ENCODE measurements at regions not wholly inside any gene's neighbourhood (a gene's known extent, or its start where the extent isn't known, plus 50 kb on each side); places are given as distances from the start of the nearest gene placed in this dataset.

GRCh38 chr1:29456685-29457435, 220.5 kb downstream of the PTPRU start:
- no peak for DNase-seq

- no peak for DNase-seq
Measured at GRCh38 chr1:29455781-29456180, 219.5 kb downstream of the PTPRU start.

DNA sequence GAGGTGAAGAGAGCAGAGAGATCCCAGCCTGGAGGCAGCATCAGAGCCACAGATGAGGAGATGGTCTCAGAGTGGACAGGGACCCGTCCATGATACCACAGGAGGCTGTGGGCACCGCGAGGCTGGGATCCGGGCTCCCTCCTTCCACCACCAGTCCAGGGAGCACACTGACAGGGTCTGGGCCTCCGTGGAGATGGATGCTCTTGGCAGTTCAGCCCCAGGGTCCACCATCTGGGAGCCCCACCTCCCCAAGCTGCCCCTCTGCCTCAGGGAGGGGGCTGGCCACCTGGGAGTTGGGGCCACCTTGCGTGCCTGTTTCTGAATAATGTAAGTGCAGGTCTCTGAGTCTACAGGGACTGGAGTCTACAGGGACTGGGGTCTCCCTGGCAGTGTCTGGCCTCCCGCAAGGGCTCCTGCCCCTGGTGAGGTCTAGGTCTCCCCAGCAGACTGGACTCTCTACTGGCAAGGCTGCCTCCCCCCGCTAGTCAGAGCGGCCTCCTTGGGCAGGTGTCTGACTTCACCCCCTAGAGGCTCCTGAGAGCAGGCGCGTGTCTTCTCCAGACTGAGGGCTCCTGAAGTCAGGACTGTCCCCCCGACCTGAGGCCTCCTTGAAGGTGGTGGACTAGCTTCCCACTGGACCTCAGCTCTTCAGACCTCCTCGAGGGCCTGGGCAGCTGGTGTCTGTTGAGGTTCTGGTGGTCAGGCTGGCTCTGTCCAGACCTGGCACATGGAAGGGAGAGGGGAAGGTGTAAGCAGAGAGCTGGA, 218.5 kb downstream of the PTPRU start:
- DNase-seq, result no peak

GRCh38 chr1:29453502-29454240, 217.3 kb downstream of the PTPRU start:
- DNase-seq, result peak; percentile 2

DNA sequence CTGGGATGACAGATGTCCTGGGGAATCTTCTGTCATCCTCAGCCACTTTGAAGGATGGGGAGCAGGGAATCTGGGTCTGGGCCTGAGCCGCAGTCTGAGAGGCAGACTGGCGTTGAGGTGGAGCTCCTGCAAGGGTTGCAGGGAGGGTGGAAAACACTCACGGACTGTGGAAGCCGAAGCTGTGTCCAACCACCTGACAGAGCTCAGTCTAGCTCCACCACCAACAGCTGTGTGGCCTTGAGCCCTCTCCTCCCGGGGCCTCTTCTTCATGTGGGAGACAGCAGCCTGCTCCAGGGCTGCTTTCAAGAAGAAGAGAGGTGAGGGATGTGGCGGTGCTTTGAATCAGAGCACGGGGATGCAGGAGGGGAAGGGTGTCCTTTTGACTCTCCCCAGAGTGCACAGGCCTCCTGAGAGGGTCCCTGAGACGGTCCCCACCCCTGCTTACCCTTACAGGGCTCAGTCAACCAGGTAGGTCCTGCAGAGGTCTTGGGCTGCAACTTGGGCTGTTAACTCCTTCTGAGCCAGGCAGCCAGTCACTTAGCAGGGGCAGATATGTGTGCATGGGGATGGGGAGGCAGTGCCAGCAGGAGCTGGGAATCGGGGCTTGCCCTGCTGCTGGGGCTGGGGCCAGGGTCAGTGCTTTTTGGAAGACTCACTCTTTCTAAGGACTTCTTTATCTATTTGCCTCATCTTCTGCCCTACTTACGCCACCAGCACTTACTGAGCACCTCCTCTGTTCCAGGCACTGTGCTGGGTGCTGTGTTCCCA, 216.3 kb downstream of the PTPRU start:
- no peak for DNase-seq

DNA sequence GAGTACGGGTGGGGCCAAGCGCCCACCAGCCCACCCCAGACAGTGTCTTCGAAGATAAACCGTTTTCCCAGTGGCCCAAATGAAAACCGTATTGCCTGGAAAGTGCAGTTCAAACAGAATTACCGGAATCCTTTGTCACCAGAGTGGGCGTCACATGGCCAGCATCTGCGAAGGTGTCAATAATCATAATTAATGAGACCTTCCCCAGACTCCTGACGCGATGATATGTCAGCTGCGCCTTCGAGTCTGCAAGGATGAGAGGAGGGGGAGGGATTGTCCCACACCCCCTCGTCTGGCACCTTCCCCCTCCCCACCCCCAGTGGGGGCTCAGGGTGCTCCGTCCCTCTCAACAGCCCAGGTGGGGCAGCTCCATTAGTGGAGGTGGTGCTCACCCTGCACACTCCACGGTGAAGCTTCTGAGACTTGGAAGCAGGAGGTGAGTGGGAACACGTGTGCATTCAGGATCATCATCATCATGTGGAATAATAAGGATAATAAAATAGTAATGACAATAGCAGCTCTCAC, 215.1 kb downstream of the PTPRU start:
- no peak for DNase-seq

GRCh38 chr1:29450591-29450990, 214.3 kb downstream of the PTPRU start:
- DNase-seq, result no peak

GRCh38 chr1:29448456-29449235, 212.3 kb downstream of the PTPRU start:
- no peak for DNase-seq

- DNase-seq, result no peak
Measured at GRCh38 chr1:29447368-29447767, 211.0 kb downstream of the PTPRU start.

DNA sequence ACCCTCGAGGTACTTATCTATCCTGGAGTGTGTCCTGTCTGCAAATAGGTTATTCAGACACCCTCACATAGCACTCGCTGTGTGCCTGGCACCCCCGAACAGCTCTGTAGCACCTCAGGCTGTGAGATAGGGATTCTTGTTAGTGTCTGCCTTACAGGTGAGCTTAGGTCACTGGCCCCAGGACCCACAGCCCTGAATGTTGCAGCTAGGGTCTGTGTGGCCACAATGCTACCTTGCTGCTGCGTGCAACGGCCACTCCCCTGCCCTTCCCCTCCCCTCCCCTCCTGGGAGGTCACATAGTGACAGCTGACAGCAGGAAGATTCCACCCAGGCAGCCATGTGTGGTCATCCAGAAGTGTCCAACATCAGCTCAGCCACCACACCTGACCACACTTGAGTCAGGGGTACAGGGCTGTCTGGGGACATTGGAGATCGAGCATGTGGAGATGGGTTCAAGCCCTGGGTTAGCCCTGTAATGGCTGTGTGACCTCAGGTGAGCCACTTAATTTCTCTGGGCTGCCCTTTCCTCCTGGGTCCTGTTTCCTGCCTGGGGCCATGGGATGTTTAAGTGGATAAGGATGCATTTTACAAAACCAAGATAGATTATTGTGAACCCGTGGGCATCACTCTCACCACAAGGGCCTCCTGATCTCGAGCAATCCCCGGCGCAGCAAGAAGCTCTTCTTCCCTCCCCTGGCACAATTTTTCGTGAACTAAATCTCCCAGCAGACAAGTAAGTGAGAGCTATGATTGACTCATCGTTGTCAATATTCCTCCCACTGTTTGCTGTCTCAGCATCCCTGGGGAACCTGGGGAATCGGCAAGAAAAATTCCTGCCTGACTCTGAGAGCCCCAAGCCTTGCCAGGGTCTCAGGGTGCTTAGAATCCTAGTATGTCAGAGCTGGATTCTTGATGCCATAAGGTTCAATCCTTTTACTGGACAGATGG, 208.7 kb downstream of the PTPRU start:
- DNase-seq, result no peak

GRCh38 chr1:29444081-29444715, 207.9 kb downstream of the PTPRU start:
- no peak for DNase-seq

- DNase-seq, result no peak
Measured at GRCh38 chr1:29441916-29442668, 205.8 kb downstream of the PTPRU start.

DNA sequence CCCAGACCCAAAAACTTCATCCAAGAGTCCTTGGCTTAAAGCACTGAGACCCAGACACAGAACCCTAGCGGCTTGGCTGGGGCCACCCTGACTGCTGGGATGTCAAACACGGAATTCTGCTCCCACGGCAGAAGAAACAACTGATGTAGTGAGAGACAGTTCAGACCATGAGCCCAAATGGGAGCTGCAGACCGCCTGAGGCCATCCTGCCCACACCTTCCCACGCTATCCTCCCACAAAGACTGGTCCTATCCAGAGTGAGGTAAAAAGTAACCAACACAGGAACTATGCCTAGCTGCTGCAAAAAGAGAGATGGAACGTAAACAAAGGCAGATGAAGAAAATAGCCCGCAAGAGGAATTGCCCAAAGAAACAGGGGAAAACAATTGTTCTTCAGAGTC, 203.3 kb downstream of the PTPRU start:
- no peak for DNase-seq

DNA sequence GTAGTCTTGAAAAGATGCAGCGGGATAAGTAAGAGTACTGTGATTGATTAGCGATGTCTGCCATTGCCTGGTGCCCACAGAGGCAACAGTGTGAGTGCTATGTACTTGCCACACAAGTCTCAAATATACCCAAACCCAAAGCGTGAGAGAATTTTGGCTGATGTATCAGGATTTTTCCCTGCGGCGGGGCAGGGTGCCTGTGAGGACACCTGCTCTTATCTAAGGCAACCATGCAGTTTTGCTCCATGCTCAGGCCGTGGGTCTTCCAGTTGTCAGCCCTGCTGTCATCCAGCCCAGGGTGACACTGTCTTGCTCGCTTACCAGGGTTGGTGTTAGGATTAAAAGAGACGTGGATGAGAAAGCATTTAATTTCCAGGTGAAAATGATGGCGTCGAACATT, 202.7 kb downstream of the PTPRU start:
- DNase-seq, result no peak

GRCh38 chr1:29437946-29438345, 201.6 kb downstream of the PTPRU start:
- DNase-seq, result no peak

GRCh38 chr1:29436181-29436785, 200.0 kb downstream of the PTPRU start:
- no peak for DNase-seq

DNA sequence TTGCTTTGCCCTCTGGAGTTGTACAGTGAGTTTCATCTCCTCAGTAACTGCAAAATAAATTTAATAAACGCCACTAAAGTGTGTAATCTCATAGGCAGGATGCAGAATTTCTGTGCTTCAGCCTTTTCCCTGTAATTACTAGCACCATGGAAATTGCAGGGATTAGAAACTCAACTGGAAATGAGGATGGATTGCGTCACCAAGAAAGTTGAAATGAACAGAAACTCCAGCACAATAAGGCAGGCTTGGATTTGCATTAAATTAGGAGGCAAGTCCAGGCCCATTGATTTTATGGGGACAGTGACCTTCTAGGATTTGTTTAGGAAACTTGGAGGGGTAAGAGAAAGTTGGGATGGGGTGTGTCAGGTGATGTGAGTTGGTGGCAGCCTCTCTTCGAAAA, 197.5 kb downstream of the PTPRU start:
- no peak for DNase-seq

- DNase-seq, result no peak
Measured at GRCh38 chr1:29431138-29431537, 194.8 kb downstream of the PTPRU start.

- DNase-seq, result no peak
Measured at GRCh38 chr1:29429656-29430055, 193.3 kb downstream of the PTPRU start.

All from CD4-positive, alpha-beta T cell treated with Interleukin-12 subunit alpha and Interleukin-12 subunit beta, for 1 hour (primary cell).